Naive thymus-derived CD4-positive, alpha-beta T cell (primary cell): ENCODE measurements at regions not wholly inside any gene's neighbourhood (a gene's known extent, or its start where the extent isn't known, plus 50 kb on each side); places are given as distances from the start of the nearest gene placed in this dataset.

Experiments
- ATAC-seq: fragments of 150-1000 bp; cut with Tn5 transposase; 2 replicates; pipeline ENCODE4 v1.10.0; 2021; ENCODE audit warnings: mild to moderate bottlenecking, moderate library complexity
- CTCF ChIA-PET: fragments of 350-600 bp; sonication (Branson Sonifier 250); formaldehyde crosslinking; loops from one replicate; lab custom pipeline; 2021; ENCODE audit warnings: antibody characterized with exemption; lab: Charles Lee
- POLR2A ChIA-PET: fragments of 350-600 bp; sonication (Branson Sonifier 250); formaldehyde crosslinking; loops from one replicate; lab custom pipeline; 2021; ENCODE audit warnings: antibody characterized with exemption, inconsistent platforms; lab: Charles Lee
- DNase-seq, 9 donors: peaks; one replicate each; pipeline versions ENCODE4 v3.0.0 to v3.0.0-alpha.2; 2020 to 2022; ENCODE audit warnings: mixed read lengths in 1 of 9
- H3K27ac ChIP-seq: one replicate; pipeline ENCODE4 v1.7.0; 2013; ENCODE audit warnings: mild to moderate bottlenecking, low read depth, low read length, moderate library complexity
- H3K27me3 ChIP-seq, 2 donors: one replicate each; pipeline ENCODE4 v1.7.0; 2013; ENCODE audit warnings: low read length in 2 of 2, mild to moderate bottlenecking in 2 of 2, moderate library complexity in 2 of 2; ENCODE audit not compliant: control insufficient read depth in 2 of 2, insufficient read depth in 2 of 2
- H3K36me3 ChIP-seq, 3 experiments: 1 replicate in 2 of 3; 2 replicates in 1 of 3; pipeline ENCODE4 v1.7.0; 2013; ENCODE audit warnings: low read length in 3 of 3, mild to moderate bottlenecking in 3 of 3, moderate library complexity in 1 of 3; ENCODE audit not compliant: insufficient read depth in 3 of 3, control insufficient read depth in 2 of 3
- H3K4me1 ChIP-seq, 2 donors: one replicate each; pipeline ENCODE4 v1.7.0; 2013; ENCODE audit warnings: low read length in 2 of 2, mild to moderate bottlenecking in 2 of 2, moderate library complexity in 1 of 2; ENCODE audit not compliant: control insufficient read depth in 2 of 2, insufficient read depth in 2 of 2
- H3K4me3 ChIP-seq: 2 replicates; pipeline ENCODE4 v1.7.0; 2013; ENCODE audit warnings: mild to moderate bottlenecking, low read length
- H3K9me3 ChIP-seq, 3 experiments: 1 replicate in 2 of 3; 2 replicates in 1 of 3; pipeline ENCODE4 v1.7.0; 2013; ENCODE audit warnings: low read length in 3 of 3; ENCODE audit not compliant: control insufficient read depth in 2 of 3
- H3K27ac Mint-ChIP-seq, 9 donors: one replicate each; pipeline ENCODE4 v1.8.0; 2020 to 2022; ENCODE audit warnings: mixed read lengths in 9 of 9, mild to moderate bottlenecking in 8 of 9, moderate library complexity in 5 of 9, inconsistent platforms in 2 of 9
- H3K27me3 Mint-ChIP-seq, 5 donors: one replicate each; pipeline ENCODE4 v1.8.0; 2021 to 2022; ENCODE audit warnings: mixed read lengths in 5 of 5, mild to moderate bottlenecking in 1 of 5
- H3K36me3 Mint-ChIP-seq, 5 donors: one replicate each; pipeline ENCODE4 v1.8.0; 2020 to 2022; ENCODE audit warnings: mixed read lengths in 5 of 5, mild to moderate bottlenecking in 3 of 5, inconsistent platforms in 1 of 5
- H3K4me1 Mint-ChIP-seq, 7 donors: one replicate each; pipeline ENCODE4 v1.8.0; 2020 to 2022; ENCODE audit warnings: mixed read lengths in 7 of 7, mild to moderate bottlenecking in 3 of 7, inconsistent platforms in 1 of 7
- H3K4me3 Mint-ChIP-seq, 10 donors: one replicate each; pipeline ENCODE4 v1.8.0; 2020 to 2022; ENCODE audit warnings: mild to moderate bottlenecking in 10 of 10, mixed read lengths in 10 of 10, moderate library complexity in 6 of 10, inconsistent platforms in 2 of 10
- H3K9me3 Mint-ChIP-seq, 11 donors: one replicate each; pipeline ENCODE4 v1.8.0; 2020 to 2022; ENCODE audit warnings: mixed read lengths in 11 of 11, mild to moderate bottlenecking in 4 of 11, inconsistent platforms in 1 of 11, moderate library complexity in 1 of 11
- intact Hi-C, 2 donors: fragments of 100-400 bp; cut with micrococcal nuclease; formaldehyde crosslinking; loops; one replicate each; pipeline ENCODE4 v1.15.1; 2023

GRCh38 chr3:72318504-72319193 is 529.6 kb downstream of the SHQ1 start:
- H3K4me1 Mint-ChIP-seq: peaks cover 0 to 5% (median 0%) of the 10 kb centered on the region in 7 donors
- Histone ChIP-seq H3K27ac (no peak overlapping the region), H3K4me1 (no peaks in the 10 kb centered on the region), H3K27me3 (no peaks in the 10 kb centered on the region), H3K36me3 (no peaks in the 10 kb centered on the region), H3K9me3 (no peaks in the 10 kb centered on the region), H3K4me3 (no peak overlapping the region)
- ChIA-PET POLR2A (interaction anchor here (1.3 kb wide), 1 partner anchor 9 kb away, joined by 3 read pairs; no protein-coding TSS in a partner anchor), CTCF (interaction anchor here (0.9 kb wide), 1 partner anchor 9 kb away, joined by 3 read pairs; no protein-coding TSS in a partner anchor)
- no peaks in the 10 kb centered on the region for H3K27me3 Mint-ChIP-seq
- no peak for DNase-seq
- H3K27ac Mint-ChIP-seq: no peak overlapping the region
- peaks cover 0 to 3% (median 0%) of the 10 kb centered on the region in 11 donors for H3K9me3 Mint-ChIP-seq
- H3K4me3 Mint-ChIP-seq: no peak overlapping the region
- H3K36me3 Mint-ChIP-seq: peaks cover 0 to 2% (median 0%) of the 10 kb centered on the region in 5 donors
- ATAC-seq: no peak
- intact Hi-C loops: no loop called here

- Mint-ChIP-seq H3K36me3 (peaks cover 0 to 2% (median 0%) of the 10 kb centered on the region in 5 donors), H3K9me3 (peaks cover 0 to 3% (median 0%) of the 10 kb centered on the region in 11 donors), H3K4me1 (peaks cover 0 to 5% (median 0%) of the 10 kb centered on the region in 7 donors), H3K27me3 (no peaks in the 10 kb centered on the region), H3K27ac (no peak overlapping the region), H3K4me3 (no peak overlapping the region)
- Histone ChIP-seq H3K9me3 (no peaks in the 10 kb centered on the region), H3K4me1 (no peaks in the 10 kb centered on the region), H3K4me3 (no peak overlapping the region), H3K27ac (no peak overlapping the region), H3K27me3 (no peaks in the 10 kb centered on the region), H3K36me3 (no peaks in the 10 kb centered on the region)
- intact Hi-C loops: no loop called here
- CTCF ChIA-PET: interaction anchor here (0.9 kb wide), 1 partner anchor 11 kb away, joined by 3 read pairs; no protein-coding TSS in a partner anchor
- POLR2A ChIA-PET: interaction anchor here (0.6 to 1.3 kb wide), 3 partner anchors 10 to 21 kb away, joined by 3 read pairs; no protein-coding TSS in a partner anchor
- ATAC-seq (no peak), DNase-seq (no peak)
Observed at GRCh38 chr3:72317491-72317890, 530.8 kb downstream of the SHQ1 start.

GRCh38 chr3:72316501-72317279 is 531.6 kb downstream of the SHQ1 start:
- H3K9me3 Mint-ChIP-seq: peaks cover 0 to 3% (median 0%) of the 10 kb centered on the region in 11 donors
- intact Hi-C loops: no loop called here
- ATAC-seq: no peak
- DNase-seq: no peak
- Histone ChIP-seq H3K4me1 (peaks cover 0 to 4% of the 10 kb centered on the region in 2 donors), H3K9me3 (no peaks in the 10 kb centered on the region), H3K27ac (no peak overlapping the region), H3K4me3 (no peak overlapping the region), H3K36me3 (no peaks in the 10 kb centered on the region), H3K27me3 (no peaks in the 10 kb centered on the region)
- H3K27ac Mint-ChIP-seq: peak overlapping the region in 1 of 9 donors; percentile 26
- peaks cover 0 to 2% (median 0%) of the 10 kb centered on the region in 5 donors for H3K36me3 Mint-ChIP-seq
- CTCF ChIA-PET: no interaction called here
- H3K27me3 Mint-ChIP-seq: no peaks in the 10 kb centered on the region
- H3K4me3 Mint-ChIP-seq: no peak overlapping the region
- H3K4me1 Mint-ChIP-seq: peaks cover under 1 to 7% (median 3%) of the 10 kb centered on the region in 7 donors
- POLR2A ChIA-PET: interaction anchor here (0.6 kb wide), 1 partner anchor 16 kb away, joined by 3 read pairs; no protein-coding TSS in a partner anchor

GRCh38 chr3:72313308-72313707 is 528.4 kb upstream of the PROK2 start:
- peak overlapping the region in 1 of 9 donors; percentile 36 for H3K27ac Mint-ChIP-seq
- peaks cover 0 to 3% (median 0%) of the 10 kb centered on the region in 5 donors for H3K36me3 Mint-ChIP-seq
- POLR2A ChIA-PET: no interaction called here
- CTCF ChIA-PET: no interaction called here
- ATAC-seq: no peak
- Histone ChIP-seq H3K27ac (no peak overlapping the region), H3K4me1 (peaks cover 0 to 20% of the 10 kb centered on the region in 2 donors), H3K36me3 (no peaks in the 10 kb centered on the region), H3K27me3 (no peaks in the 10 kb centered on the region), H3K4me3 (no peak overlapping the region), H3K9me3 (no peaks in the 10 kb centered on the region)
- DNase-seq: no peak
- H3K9me3 Mint-ChIP-seq: peaks cover 0 to 2% (median 0%) of the 10 kb centered on the region in 11 donors
- H3K4me3 Mint-ChIP-seq: no peak overlapping the region
- peaks cover 12 to 40% (median 32%) of the 10 kb centered on the region in 7 donors for H3K4me1 Mint-ChIP-seq
- H3K27me3 Mint-ChIP-seq: no peaks in the 10 kb centered on the region
- intact Hi-C loops: no loop called here

GRCh38 chr3:72312339-72312738 is 527.4 kb upstream of the PROK2 start:
- H3K27me3 ChIP-seq: no peaks in the 10 kb centered on the region
- H3K9me3 Mint-ChIP-seq: peaks cover 0 to 2% (median 0%) of the 10 kb centered on the region in 11 donors
- DNase-seq: no peak
- H3K36me3 Mint-ChIP-seq: peaks cover 0 to 3% (median 0%) of the 10 kb centered on the region in 5 donors
- H3K4me1 ChIP-seq: peaks cover 0 to 20% of the 10 kb centered on the region in 2 donors
- no peak for ATAC-seq
- no peaks in the 10 kb centered on the region for H3K9me3 ChIP-seq
- H3K4me3 Mint-ChIP-seq: no peak overlapping the region
- peaks cover 12 to 40% (median 32%) of the 10 kb centered on the region in 7 donors for H3K4me1 Mint-ChIP-seq
- H3K27ac ChIP-seq: no peak overlapping the region
- H3K4me3 ChIP-seq: no peak overlapping the region
- peak overlapping the region in 1 of 9 donors; percentile 44 for H3K27ac Mint-ChIP-seq
- ChIA-PET POLR2A (no interaction called here), CTCF (no interaction called here)
- no peaks in the 10 kb centered on the region for H3K27me3 Mint-ChIP-seq
- intact Hi-C loops: no loop called here
- no peaks in the 10 kb centered on the region for H3K36me3 ChIP-seq

GRCh38 chr3:72311425-72311824 is 526.5 kb upstream of the PROK2 start:
- H3K27me3 Mint-ChIP-seq: no peaks in the 10 kb centered on the region
- ChIA-PET POLR2A (no interaction called here), CTCF (no interaction called here)
- Histone ChIP-seq H3K9me3 (no peaks in the 10 kb centered on the region), H3K36me3 (no peaks in the 10 kb centered on the region), H3K4me1 (peaks cover 0 to 20% of the 10 kb centered on the region in 2 donors), H3K4me3 (no peak overlapping the region), H3K27me3 (no peaks in the 10 kb centered on the region), H3K27ac (no peak overlapping the region)
- H3K9me3 Mint-ChIP-seq: peaks cover 0 to 2% (median 0%) of the 10 kb centered on the region in 11 donors
- H3K4me1 Mint-ChIP-seq: peaks cover 9 to 40% (median 32%) of the 10 kb centered on the region in 7 donors
- H3K36me3 Mint-ChIP-seq: peaks cover 0 to 3% (median 0%) of the 10 kb centered on the region in 5 donors
- intact Hi-C loops: no loop called here
- peak overlapping the region in 7 of 10 donors; percentile 1 to 84 (median 26) for H3K4me3 Mint-ChIP-seq
- no peak for ATAC-seq
- DNase-seq: no peak
- H3K27ac Mint-ChIP-seq: peak overlapping the region; percentile 33 to 97 (median 71)
